ENCODE measurements at regions not wholly inside any gene's neighbourhood (a gene's known extent, or its start where the extent isn't known, plus 50 kb on each side); places are given as distances from the start of the nearest gene placed in this dataset.

DNA sequence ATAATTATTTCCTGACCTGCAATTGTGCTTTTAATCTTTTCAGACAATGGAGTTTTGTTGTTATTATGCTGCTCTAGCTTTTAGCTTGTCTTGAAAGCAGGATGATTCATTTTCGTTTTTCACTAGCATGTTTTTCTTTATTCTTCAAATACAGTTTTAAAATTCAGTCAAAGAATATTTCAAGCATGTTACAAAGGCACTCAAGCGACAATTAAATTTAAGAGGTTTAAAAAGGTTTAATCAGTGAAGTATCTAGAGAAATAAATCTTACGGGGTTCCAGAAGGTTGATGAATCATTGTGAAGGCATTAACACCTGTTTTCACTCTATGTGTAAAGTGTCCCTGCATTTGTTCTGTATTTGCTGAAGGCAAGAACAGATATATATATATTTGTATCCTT is 390.7 kb upstream of the TMEFF2 start:
- Histone ChIP-seq H3K4me1 (ENCODE audit: control insufficient read depth, insufficient read depth, low read length) (no peaks in the 10 kb centered on the region), H3K27me3 (ENCODE audit: control insufficient read depth, insufficient read depth, low read length) (no peaks in the 10 kb centered on the region), H3K4me3 (ENCODE audit: low read depth, low read length) (no peak overlapping the region), H3K36me3 (ENCODE audit: control insufficient read depth, insufficient read depth, low read length) (no peaks in the 10 kb centered on the region), H3K27ac (ENCODE audit: low read depth, low read length) (no peak overlapping the region), H3K9me3 (ENCODE audit: control insufficient read depth, insufficient read depth, low read length) (no peaks in the 10 kb centered on the region)
- no CpG with 5 or more reads among the region's 3 CpGs for WGBS (ENCODE audit: insufficient coverage)
- DNase-seq (ENCODE audit: low read depth in 4 of 6, low spot score in 6 of 6): peak in 1 of 6 donors; percentile 19

DNA sequence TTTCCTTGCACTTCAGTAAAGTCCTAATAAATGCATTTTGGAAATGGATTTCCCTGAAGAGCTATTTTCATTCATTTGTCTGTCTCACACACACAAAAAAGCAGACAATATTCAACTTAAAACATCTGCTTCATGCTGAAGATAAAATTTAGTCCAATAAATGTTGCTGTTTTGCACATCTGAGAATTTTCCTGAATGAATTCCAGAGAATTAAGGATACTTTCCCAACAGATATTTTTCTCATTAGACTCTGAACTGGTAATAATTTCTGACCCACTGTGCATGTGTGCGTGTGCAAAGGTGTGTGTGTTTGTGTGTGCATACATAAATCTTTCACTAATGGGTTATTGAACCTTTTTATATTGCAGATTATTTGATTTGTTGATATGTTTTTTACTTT is 390.2 kb upstream of the TMEFF2 start:
- H3K27me3 ChIP-seq (ENCODE audit: control insufficient read depth, insufficient read depth, low read length): no peaks in the 10 kb centered on the region
- no peaks in the 10 kb centered on the region for H3K9me3 ChIP-seq (ENCODE audit: control insufficient read depth, insufficient read depth, low read length)
- H3K36me3 ChIP-seq (ENCODE audit: control insufficient read depth, insufficient read depth, low read length): no peaks in the 10 kb centered on the region
- H3K4me3 ChIP-seq (ENCODE audit: low read depth, low read length): no peak overlapping the region
- WGBS (ENCODE audit: insufficient coverage): no CpG with 5 or more reads among the region's 1 CpG
- no peaks in the 10 kb centered on the region for H3K4me1 ChIP-seq (ENCODE audit: control insufficient read depth, insufficient read depth, low read length)
- peak in 1 of 6 donors; percentile 14 for DNase-seq (ENCODE audit: low read depth in 4 of 6, low spot score in 6 of 6)
- H3K27ac ChIP-seq (ENCODE audit: low read depth, low read length): no peak overlapping the region

DNA sequence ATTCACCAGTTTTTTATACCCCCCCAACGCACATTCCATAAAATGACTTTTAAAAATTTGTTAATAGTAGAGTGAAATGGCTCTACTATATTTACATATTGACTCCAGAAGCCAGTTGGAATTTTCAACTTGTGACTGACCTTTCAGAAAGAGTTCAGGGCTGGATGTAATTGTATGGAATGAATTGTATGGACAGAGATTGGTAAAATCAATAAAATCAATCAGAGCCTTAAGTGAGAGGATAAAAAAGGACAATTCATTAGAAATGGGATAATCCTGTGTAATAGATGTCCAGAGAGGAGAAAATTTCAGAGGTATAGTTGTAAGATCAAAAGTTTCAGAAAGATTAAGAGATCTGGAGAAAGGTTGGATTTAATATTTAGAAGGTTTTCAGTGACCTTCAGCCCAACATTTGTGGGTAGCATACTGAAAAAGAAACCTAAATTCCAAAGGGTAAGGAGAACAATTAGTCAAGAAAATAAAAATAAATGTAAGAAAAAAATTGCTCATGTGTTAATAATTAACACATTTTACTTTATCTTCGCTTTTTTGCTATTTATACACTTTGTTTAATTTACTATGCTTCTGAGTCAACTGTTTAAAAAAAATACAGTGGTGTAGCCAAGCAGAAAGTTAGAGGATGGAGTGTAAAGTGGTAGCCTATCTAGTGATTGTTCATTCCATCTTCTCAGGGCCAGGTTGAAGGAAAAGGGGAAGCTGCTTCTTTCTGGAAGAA is 385.4 kb upstream of the TMEFF2 start:
- H3K9me3 ChIP-seq (ENCODE audit: control insufficient read depth, insufficient read depth, low read length): no peaks in the 10 kb centered on the region
- H3K36me3 ChIP-seq (ENCODE audit: control insufficient read depth, insufficient read depth, low read length): no peaks in the 10 kb centered on the region
- no peaks in the 10 kb centered on the region for H3K27me3 ChIP-seq (ENCODE audit: control insufficient read depth, insufficient read depth, low read length)
- WGBS (ENCODE audit: insufficient coverage): no CpG with 5 or more reads among the region's 2 CpGs
- DNase-seq (ENCODE audit: low read depth in 4 of 6, low spot score in 6 of 6): no peak
- no peak overlapping the region for H3K4me3 ChIP-seq (ENCODE audit: low read depth, low read length)
- H3K4me1 ChIP-seq (ENCODE audit: control insufficient read depth, insufficient read depth, low read length): no peaks in the 10 kb centered on the region
- no peak overlapping the region for H3K27ac ChIP-seq (ENCODE audit: low read depth, low read length)

DNA sequence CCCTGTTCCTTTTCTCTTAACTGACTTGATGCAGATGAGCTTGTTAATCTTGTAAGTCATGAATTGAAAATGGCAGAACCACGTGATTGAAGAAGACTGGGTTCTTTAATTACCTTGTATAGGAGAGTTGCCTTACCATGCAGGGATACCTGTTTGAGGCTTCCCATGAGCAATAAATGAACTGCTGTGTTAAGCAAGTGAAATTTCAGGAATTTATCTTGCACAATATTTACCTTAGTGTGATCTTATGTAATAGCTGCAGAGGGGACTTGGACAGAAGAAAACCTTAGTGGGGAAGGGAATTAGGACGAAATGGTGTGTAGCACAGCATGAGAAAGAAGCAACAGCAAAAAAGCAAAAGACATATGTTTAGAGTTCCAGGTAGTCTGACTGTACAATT is 384.0 kb upstream of the TMEFF2 start:
- H3K9me3 ChIP-seq (ENCODE audit: control insufficient read depth, insufficient read depth, low read length): no peaks in the 10 kb centered on the region
- no peaks in the 10 kb centered on the region for H3K27me3 ChIP-seq (ENCODE audit: control insufficient read depth, insufficient read depth, low read length)
- WGBS (ENCODE audit: insufficient coverage): 70% methylated on average over 2 of the region's 2 CpGs
- H3K36me3 ChIP-seq (ENCODE audit: control insufficient read depth, insufficient read depth, low read length): no peaks in the 10 kb centered on the region
- H3K27ac ChIP-seq (ENCODE audit: low read depth, low read length): no peak overlapping the region
- no peak overlapping the region for H3K4me3 ChIP-seq (ENCODE audit: low read depth, low read length)
- DNase-seq (ENCODE audit: low read depth in 4 of 6, low spot score in 6 of 6): peak in 1 of 6 donors; percentile 12
- no peaks in the 10 kb centered on the region for H3K4me1 ChIP-seq (ENCODE audit: control insufficient read depth, insufficient read depth, low read length)

DNA sequence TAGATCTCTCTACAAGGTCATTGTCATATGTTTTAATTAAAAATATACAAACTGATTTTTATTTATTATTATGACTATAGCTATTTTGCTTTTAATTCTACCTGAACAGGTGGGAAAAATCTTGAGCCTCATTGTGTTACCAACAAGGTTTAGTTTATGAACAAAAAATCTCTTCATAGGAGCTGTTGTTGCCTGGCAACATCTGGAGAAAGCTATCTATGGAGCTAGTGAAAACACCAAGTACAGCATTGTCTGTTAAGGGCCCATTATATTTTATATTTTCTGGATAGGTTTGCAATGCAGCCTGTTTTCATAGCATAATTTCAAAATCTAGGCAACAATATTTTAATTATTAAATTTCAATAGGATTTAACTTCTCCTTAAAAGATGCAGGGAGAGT is 383.0 kb upstream of the TMEFF2 start:
- Histone ChIP-seq H3K36me3 (ENCODE audit: control insufficient read depth, insufficient read depth, low read length) (no peaks in the 10 kb centered on the region), H3K9me3 (ENCODE audit: control insufficient read depth, insufficient read depth, low read length) (no peaks in the 10 kb centered on the region), H3K27ac (ENCODE audit: low read depth, low read length) (no peak overlapping the region), H3K27me3 (ENCODE audit: control insufficient read depth, insufficient read depth, low read length) (no peaks in the 10 kb centered on the region), H3K4me1 (ENCODE audit: control insufficient read depth, insufficient read depth, low read length) (no peaks in the 10 kb centered on the region), H3K4me3 (ENCODE audit: low read depth, low read length) (no peak overlapping the region)
- peak in 3 of 6 donors; percentile 5 to 88 (median 19) for DNase-seq (ENCODE audit: low read depth in 4 of 6, low spot score in 6 of 6)

DNA sequence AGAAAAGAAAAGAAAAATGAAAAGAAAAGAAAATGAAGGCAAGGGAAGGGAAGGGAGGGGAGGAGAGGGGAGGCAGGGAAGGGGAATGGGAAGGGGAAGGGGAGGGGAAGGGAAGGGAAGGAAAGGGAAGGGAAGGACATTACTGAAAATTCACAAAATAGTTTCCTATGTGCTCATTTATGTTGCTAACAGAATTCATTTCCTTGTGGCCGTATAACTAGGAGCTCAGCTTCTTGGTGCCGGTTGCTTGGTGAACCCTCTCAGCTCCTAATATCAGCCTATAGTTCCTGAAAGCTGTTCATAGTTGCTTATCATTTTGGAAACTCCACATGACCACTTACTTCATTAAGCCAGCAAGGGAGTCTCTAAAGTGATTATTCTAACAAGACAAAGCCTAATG is 379.8 kb upstream of the TMEFF2 start:
- H3K27ac ChIP-seq (ENCODE audit: low read depth, low read length): no peak overlapping the region
- no peaks in the 10 kb centered on the region for H3K4me1 ChIP-seq (ENCODE audit: control insufficient read depth, insufficient read depth, low read length)
- no peaks in the 10 kb centered on the region for H3K36me3 ChIP-seq (ENCODE audit: control insufficient read depth, insufficient read depth, low read length)
- no peak overlapping the region for H3K4me3 ChIP-seq (ENCODE audit: low read depth, low read length)
- DNase-seq (ENCODE audit: low read depth in 4 of 6, low spot score in 6 of 6): no peak
- H3K9me3 ChIP-seq (ENCODE audit: control insufficient read depth, insufficient read depth, low read length): no peaks in the 10 kb centered on the region
- 63% methylated on average over 2 of the region's 2 CpGs for WGBS (ENCODE audit: insufficient coverage)
- no peaks in the 10 kb centered on the region for H3K27me3 ChIP-seq (ENCODE audit: control insufficient read depth, insufficient read depth, low read length)

DNA sequence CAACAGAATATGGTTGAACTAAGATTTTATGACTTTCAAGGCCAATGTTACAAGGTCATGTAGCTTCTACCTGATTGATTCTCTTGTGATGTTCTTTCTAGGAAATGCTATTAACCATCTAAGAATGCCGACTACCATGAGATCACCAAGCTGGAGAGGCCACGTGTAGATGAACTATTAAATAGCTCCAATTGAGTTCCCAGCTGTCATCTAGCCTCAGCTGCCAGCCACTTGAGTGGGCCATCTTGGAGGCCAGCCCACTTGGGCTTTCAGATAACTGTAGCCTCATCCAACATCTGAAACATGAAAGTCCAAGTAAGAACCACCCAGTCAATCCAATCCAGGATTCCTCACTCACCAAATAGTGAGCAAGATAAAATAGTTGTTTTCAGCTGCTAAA is 376.9 kb upstream of the TMEFF2 start:
- H3K4me1 ChIP-seq (ENCODE audit: control insufficient read depth, insufficient read depth, low read length): no peaks in the 10 kb centered on the region
- DNase-seq (ENCODE audit: low read depth in 4 of 6, low spot score in 6 of 6): no peak
- 69% methylated on average over 2 of the region's 2 CpGs for WGBS (ENCODE audit: insufficient coverage)

DNA sequence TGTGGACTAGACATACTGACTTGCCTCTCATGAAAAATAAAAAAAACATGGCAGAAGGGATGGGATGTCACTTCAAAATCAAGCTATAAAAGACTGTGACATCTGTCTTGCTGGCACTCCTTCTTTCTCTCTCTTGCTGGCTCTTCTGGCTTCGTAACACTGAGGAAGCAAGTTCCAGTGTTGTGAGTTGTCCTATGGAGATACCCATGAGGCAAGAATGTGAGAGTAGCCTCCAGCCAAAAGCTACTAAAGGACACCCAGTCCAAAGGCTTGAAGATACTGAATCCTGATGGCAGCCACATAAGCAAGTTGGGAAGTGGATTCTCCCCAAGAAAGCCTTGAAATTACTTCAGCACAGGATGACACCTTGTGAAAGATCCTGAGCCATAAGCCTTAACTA is 376.1 kb upstream of the TMEFF2 start:
- H3K9me3 ChIP-seq (ENCODE audit: control insufficient read depth, insufficient read depth, low read length): no peaks in the 10 kb centered on the region
- no CpG with 5 or more reads among the region's 1 CpG for WGBS (ENCODE audit: insufficient coverage)
- H3K27me3 ChIP-seq (ENCODE audit: control insufficient read depth, insufficient read depth, low read length): no peaks in the 10 kb centered on the region
- H3K27ac ChIP-seq (ENCODE audit: low read depth, low read length): no peak overlapping the region
- H3K4me3 ChIP-seq (ENCODE audit: low read depth, low read length): no peak overlapping the region
- H3K36me3 ChIP-seq (ENCODE audit: control insufficient read depth, insufficient read depth, low read length): no peaks in the 10 kb centered on the region
- no peak for DNase-seq (ENCODE audit: low read depth in 4 of 6, low spot score in 6 of 6)
- no peaks in the 10 kb centered on the region for H3K4me1 ChIP-seq (ENCODE audit: control insufficient read depth, insufficient read depth, low read length)

More for the DNA sequence above, 376.9 kb upstream of the TMEFF2 start:
- H3K27ac ChIP-seq (ENCODE audit: low read depth, low read length): no peak overlapping the region
- no peak overlapping the region for H3K4me3 ChIP-seq (ENCODE audit: low read depth, low read length)
- H3K9me3 ChIP-seq (ENCODE audit: control insufficient read depth, insufficient read depth, low read length): no peaks in the 10 kb centered on the region
- no peaks in the 10 kb centered on the region for H3K27me3 ChIP-seq (ENCODE audit: control insufficient read depth, insufficient read depth, low read length)
- H3K36me3 ChIP-seq (ENCODE audit: control insufficient read depth, insufficient read depth, low read length): no peaks in the 10 kb centered on the region

DNA sequence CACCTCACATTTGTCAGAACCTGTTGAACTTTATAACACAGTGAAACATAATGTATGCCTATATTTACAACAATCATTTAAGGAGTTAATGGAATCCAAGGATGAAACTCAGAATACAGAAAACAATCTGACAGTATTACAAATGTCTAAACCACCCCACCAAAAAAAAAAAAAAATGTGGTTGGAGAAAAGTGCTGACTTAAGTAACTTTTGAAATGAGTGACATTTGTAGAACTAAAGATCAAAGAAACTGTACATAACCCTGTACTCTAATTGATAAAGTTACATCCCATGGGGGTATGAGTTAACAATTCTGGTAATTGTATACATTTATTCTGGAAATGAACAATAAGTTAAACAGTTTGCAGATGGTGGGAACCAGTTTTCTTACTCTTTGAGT is 372.1 kb upstream of the TMEFF2 start:
- Histone ChIP-seq H3K27me3 (ENCODE audit: control insufficient read depth, insufficient read depth, low read length) (no peaks in the 10 kb centered on the region), H3K36me3 (ENCODE audit: control insufficient read depth, insufficient read depth, low read length) (no peaks in the 10 kb centered on the region), H3K4me3 (ENCODE audit: low read depth, low read length) (no peak overlapping the region), H3K9me3 (ENCODE audit: control insufficient read depth, insufficient read depth, low read length) (no peaks in the 10 kb centered on the region), H3K4me1 (ENCODE audit: control insufficient read depth, insufficient read depth, low read length) (no peaks in the 10 kb centered on the region), H3K27ac (ENCODE audit: low read depth, low read length) (no peak overlapping the region)
- no peak for DNase-seq (ENCODE audit: low read depth in 4 of 6, low spot score in 6 of 6)

DNA sequence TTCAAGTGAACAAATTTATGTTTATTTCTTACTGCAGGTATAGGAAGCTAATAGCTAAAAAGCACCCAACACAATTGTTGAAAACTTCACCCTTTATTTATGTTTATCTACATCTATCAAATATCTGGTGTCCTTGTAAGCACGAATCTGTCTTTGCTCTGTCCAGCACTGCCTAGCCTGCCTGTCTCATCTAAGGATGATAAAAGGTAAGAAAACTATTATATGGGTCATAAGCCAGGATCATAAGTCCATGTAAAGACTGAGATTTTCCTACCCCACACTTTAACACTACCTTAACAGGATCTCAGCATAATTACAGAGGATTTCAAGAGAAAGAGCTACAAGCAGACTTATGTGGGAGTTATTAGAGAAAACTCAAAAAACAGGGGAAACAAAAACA is 365.6 kb upstream of the TMEFF2 start:
- no CpG with 5 or more reads among the region's 1 CpG for WGBS (ENCODE audit: insufficient coverage)
- Histone ChIP-seq H3K27ac (ENCODE audit: low read depth, low read length) (no peak overlapping the region), H3K9me3 (ENCODE audit: control insufficient read depth, insufficient read depth, low read length) (no peaks in the 10 kb centered on the region), H3K4me3 (ENCODE audit: low read depth, low read length) (no peak overlapping the region), H3K4me1 (ENCODE audit: control insufficient read depth, insufficient read depth, low read length) (no peaks in the 10 kb centered on the region), H3K27me3 (ENCODE audit: control insufficient read depth, insufficient read depth, low read length) (no peaks in the 10 kb centered on the region), H3K36me3 (ENCODE audit: control insufficient read depth, insufficient read depth, low read length) (no peaks in the 10 kb centered on the region)
- no peak for DNase-seq (ENCODE audit: low read depth in 4 of 6, low spot score in 6 of 6)

All from spinal cord (tissue), 9 donors.